Mesodermal cell (in vitro differentiated cells): ENCODE measurements at regions not wholly inside any gene's neighbourhood (a gene's known extent, or its start where the extent isn't known, plus 50 kb on each side); places are given as distances from the start of the nearest gene placed in this dataset.

Experiments
- H3K27ac ChIP-seq: 2 replicates; pipeline ENCODE4 v1.7.0; 2013; ENCODE audit warnings: mild to moderate bottlenecking, low read depth, low read length, moderate library complexity; ENCODE audit not compliant: severe bottlenecking
- H3K36me3 ChIP-seq: 2 replicates; pipeline ENCODE4 v1.7.1; 2013; ENCODE audit warnings: mild to moderate bottlenecking, low read length, moderate library complexity; ENCODE audit not compliant: control insufficient read depth, insufficient read depth
- H3K4me1 ChIP-seq: one replicate; pipeline ENCODE4 v1.7.1; 2013; ENCODE audit warnings: mild to moderate bottlenecking, low read length; ENCODE audit not compliant: insufficient read depth, control insufficient read depth, poor library complexity, severe bottlenecking
- H3K4me3 ChIP-seq: 2 replicates; pipeline ENCODE4 v1.7.0; 2013; ENCODE audit warnings: low read length, control low read depth, mild to moderate bottlenecking; ENCODE audit not compliant: insufficient read depth, poor library complexity, severe bottlenecking; ENCODE audit errors: extremely low read depth
- H3K9me3 ChIP-seq: 2 replicates; pipeline ENCODE4 v1.7.1; 2013; ENCODE audit warnings: mild to moderate bottlenecking, low read length, moderate library complexity; ENCODE audit not compliant: control insufficient read depth
- WGBS, 2 experiments: methylation state at CpG; one replicate each; pipeline ENCODE4 v1.1.5; 2013; ENCODE audit warnings: missing lambda C conversion rate in 2 of 2; ENCODE audit not compliant: insufficient coverage in 2 of 2; 5-methylcytosine and 5-hydroxymethylcytosine counted together

GRCh38 chr2:59888015-59888414, 665.4 kb downstream of the BCL11A start:
- Histone ChIP-seq H3K9me3 (no peaks in the 10 kb centered on the region), H3K36me3 (no peaks in the 10 kb centered on the region), H3K27ac (no peak overlapping the region), H3K4me3 (no peak overlapping the region), H3K4me1 (no peaks in the 10 kb centered on the region)
- WGBS, 2 experiments, result 0 to 40% methylated on average over 1 of the region's 3 CpGs

DNA sequence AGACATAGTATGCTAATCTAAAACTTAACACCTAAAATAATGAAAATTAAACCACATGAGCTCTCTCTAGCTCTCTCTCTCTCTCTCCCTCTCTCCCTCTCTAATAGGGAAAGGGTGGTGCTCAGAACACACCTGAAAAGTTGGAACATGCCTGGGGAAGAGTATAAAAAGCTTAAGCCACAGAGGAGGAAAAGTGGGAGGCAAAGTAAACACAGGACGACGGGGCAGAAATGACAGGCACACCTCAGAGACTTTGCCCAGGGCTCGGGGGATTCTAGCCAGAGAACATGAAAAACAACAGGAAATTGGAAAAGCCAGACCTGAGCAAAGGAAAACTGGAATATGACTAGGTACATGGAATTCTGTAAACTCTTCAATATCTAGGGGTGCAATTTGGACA, 666.1 kb downstream of the BCL11A start:
- Histone ChIP-seq H3K4me3 (no peak overlapping the region), H3K9me3 (no peaks in the 10 kb centered on the region), H3K36me3 (no peaks in the 10 kb centered on the region), H3K27ac (no peak overlapping the region), H3K4me1 (no peaks in the 10 kb centered on the region)
- 61 to 83% methylated on average over 3 of the region's 3 CpGs for WGBS, 2 experiments

DNA sequence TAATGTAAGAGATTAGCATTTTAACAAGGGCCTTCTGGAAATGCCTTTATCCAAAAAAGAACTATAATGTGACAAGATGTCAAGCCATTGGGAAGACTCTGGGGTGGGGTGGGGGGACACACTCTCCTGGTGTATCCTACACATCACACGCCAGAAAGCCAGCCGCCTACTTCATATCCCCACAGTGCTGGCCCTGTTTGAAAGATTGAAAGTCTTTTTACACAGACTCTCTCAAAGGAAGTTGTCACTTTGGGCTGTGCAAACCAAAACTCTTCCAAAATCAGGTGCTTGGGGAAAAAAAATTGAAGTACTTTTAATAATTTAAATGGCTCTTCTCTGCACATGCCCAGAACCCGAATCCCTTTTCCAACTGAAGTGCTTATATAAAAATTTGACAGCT, 666.7 kb downstream of the BCL11A start:
- H3K27ac ChIP-seq, result no peak overlapping the region
- WGBS, 2 experiments, result no CpG with 5 or more reads among the region's 3 CpGs
- no peaks in the 10 kb centered on the region for H3K36me3 ChIP-seq
- no peaks in the 10 kb centered on the region for H3K4me1 ChIP-seq
- no peaks in the 10 kb centered on the region for H3K9me3 ChIP-seq
- no peak overlapping the region for H3K4me3 ChIP-seq

- Histone ChIP-seq H3K36me3 (no peaks in the 10 kb centered on the region), H3K9me3 (no peaks in the 10 kb centered on the region), H3K4me1 (no peaks in the 10 kb centered on the region), H3K4me3 (no peak overlapping the region), H3K27ac (no peak overlapping the region)
- no CpG with 5 or more reads among the region's 6 CpGs for WGBS, 2 experiments
Measured at GRCh38 chr2:59885541-59885940, 667.9 kb downstream of the BCL11A start.

GRCh38 chr2:59884166-59884565, 669.3 kb downstream of the BCL11A start:
- H3K4me1 ChIP-seq, result no peaks in the 10 kb centered on the region
- 100% methylated on average over 1 of the region's 2 CpGs for WGBS, 2 experiments
- H3K36me3 ChIP-seq, result no peaks in the 10 kb centered on the region
- H3K9me3 ChIP-seq, result no peaks in the 10 kb centered on the region
- H3K4me3 ChIP-seq, result no peak overlapping the region
- H3K27ac ChIP-seq, result no peak overlapping the region

DNA sequence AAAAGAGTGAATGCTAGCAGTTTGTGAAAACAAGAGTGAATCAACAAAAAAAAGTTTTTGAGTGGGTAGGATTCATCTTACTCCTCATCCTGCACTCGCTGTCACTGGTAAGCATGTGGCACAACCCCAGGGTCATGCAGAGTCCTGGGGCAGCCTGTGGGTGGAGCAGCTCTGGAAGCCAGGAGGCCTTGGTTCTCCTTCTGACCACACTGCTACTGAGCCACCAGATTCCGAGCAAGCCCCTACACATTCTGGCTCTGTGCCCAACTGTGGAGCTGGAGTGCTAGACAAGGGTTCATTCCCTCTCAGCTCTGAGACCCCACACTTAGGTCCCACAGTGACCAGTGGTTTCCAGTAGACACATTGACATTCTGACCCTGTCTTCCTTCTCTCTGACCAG, 670.6 kb downstream of the BCL11A start:
- Histone ChIP-seq H3K27ac (no peak overlapping the region), H3K36me3 (no peaks in the 10 kb centered on the region), H3K4me3 (no peak overlapping the region), H3K9me3 (no peaks in the 10 kb centered on the region), H3K4me1 (no peaks in the 10 kb centered on the region)
- 80 to 100% methylated on average over 1 to 2 of the region's 2 CpGs for WGBS, 2 experiments

DNA sequence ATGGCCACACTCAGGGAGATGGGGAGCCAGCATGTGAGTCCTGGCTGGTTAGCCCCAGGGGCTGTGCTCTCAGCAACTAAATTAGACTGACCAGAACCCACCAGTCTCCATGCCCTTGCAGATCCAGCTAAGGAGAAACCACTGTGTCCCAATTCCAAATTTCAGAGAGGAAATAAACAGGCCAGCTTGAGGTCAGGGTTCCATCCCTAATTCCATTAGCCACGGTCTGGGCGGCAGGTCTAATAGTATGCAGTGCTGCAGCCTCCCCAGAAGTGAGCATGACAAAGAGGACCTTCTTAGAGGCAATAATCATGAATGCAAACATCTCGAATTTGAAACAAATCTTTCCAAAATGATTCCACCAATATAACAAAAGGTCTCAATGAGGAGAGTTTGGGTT, 671.2 kb downstream of the BCL11A start:
- WGBS, 2 experiments, result 66 to 92% methylated on average over 2 of the region's 3 CpGs
- H3K4me3 ChIP-seq, result no peak overlapping the region
- no peaks in the 10 kb centered on the region for H3K4me1 ChIP-seq
- no peak overlapping the region for H3K27ac ChIP-seq
- H3K36me3 ChIP-seq, result no peaks in the 10 kb centered on the region
- no peaks in the 10 kb centered on the region for H3K9me3 ChIP-seq

- H3K27ac ChIP-seq, result no peak overlapping the region
- no peak overlapping the region for H3K4me3 ChIP-seq
- no peaks in the 10 kb centered on the region for H3K9me3 ChIP-seq
- H3K4me1 ChIP-seq, result no peaks in the 10 kb centered on the region
- WGBS, 2 experiments, result 71 to 100% methylated on average over 1 of the region's 1 CpG
- no peaks in the 10 kb centered on the region for H3K36me3 ChIP-seq
Measured at GRCh38 chr2:59881218-59881617, 672.2 kb downstream of the BCL11A start.

- Histone ChIP-seq H3K9me3 (no peaks in the 10 kb centered on the region), H3K27ac (no peak overlapping the region), H3K36me3 (no peaks in the 10 kb centered on the region), H3K4me1 (no peaks in the 10 kb centered on the region), H3K4me3 (no peak overlapping the region)
- WGBS, 2 experiments, result 78 to 89% methylated on average over 6 of the region's 9 CpGs
Measured at GRCh38 chr2:59879700-59880131, 673.7 kb downstream of the BCL11A start.

GRCh38 chr2:59875836-59876235, 677.6 kb downstream of the BCL11A start:
- Histone ChIP-seq H3K9me3 (no peaks in the 10 kb centered on the region), H3K36me3 (no peaks in the 10 kb centered on the region), H3K4me1 (no peaks in the 10 kb centered on the region), H3K27ac (no peak overlapping the region), H3K4me3 (no peak overlapping the region)
- 88 to 91% methylated on average over 5 of the region's 5 CpGs for WGBS, 2 experiments

- WGBS, 2 experiments, result 83 to 100% methylated on average over 1 of the region's 2 CpGs
- Histone ChIP-seq H3K4me1 (no peaks in the 10 kb centered on the region), H3K27ac (no peak overlapping the region), H3K9me3 (no peaks in the 10 kb centered on the region), H3K36me3 (no peaks in the 10 kb centered on the region), H3K4me3 (no peak overlapping the region)
Measured at GRCh38 chr2:59874971-59875755, 678.3 kb downstream of the BCL11A start.
